ENCODE measurements at regions not wholly inside any gene's neighbourhood (a gene's known extent, or its start where the extent isn't known, plus 50 kb on each side); places are given as distances from the start of the nearest gene placed in this dataset.

DNA sequence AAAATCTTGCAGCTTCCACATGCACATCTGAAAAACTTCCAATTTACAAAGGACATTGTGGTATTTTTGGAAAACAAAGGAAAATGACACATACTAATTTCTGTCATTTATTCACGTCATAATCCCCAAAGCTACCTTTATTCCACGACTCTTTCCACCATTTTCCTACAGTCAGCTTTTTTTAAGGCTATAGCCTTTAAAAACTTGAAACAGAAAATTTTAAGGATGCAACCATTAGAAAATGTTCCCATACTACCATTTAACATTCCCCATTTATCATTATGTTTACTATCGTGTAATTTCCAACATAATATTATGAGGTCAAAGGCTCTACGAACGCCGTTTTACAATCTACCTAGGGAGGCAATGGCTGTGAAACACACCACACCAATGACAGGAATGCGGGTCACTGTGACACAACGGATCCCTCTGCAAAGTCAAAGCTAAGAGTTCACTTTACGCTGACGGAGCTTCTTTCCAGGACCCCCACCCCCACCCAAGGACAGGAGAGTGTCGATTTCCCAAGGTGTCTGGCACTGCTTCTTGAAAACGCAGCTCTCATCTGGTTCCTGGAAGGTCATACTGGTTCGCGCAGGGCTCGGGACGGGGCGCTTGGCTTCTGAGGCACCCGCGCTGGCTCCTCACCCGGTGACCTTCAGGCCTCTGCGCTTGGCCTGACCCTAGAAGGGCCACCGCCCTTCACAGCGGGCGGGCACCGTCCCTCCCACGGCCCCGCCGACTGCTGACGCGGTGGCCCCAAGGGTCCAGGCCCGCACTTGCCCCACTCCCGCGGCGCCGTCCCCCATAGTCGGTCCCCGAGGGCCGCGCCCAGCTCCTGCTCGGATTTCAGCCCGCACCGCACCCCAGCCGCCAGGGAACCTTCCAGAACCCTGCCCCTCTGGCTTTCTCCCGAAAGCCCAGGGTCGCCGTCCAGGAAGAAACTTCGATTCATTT is 50.5 kb upstream of the ATF3 start:
- DNase-seq (ENCODE audit: low read depth, low spot score): no peak

DNA sequence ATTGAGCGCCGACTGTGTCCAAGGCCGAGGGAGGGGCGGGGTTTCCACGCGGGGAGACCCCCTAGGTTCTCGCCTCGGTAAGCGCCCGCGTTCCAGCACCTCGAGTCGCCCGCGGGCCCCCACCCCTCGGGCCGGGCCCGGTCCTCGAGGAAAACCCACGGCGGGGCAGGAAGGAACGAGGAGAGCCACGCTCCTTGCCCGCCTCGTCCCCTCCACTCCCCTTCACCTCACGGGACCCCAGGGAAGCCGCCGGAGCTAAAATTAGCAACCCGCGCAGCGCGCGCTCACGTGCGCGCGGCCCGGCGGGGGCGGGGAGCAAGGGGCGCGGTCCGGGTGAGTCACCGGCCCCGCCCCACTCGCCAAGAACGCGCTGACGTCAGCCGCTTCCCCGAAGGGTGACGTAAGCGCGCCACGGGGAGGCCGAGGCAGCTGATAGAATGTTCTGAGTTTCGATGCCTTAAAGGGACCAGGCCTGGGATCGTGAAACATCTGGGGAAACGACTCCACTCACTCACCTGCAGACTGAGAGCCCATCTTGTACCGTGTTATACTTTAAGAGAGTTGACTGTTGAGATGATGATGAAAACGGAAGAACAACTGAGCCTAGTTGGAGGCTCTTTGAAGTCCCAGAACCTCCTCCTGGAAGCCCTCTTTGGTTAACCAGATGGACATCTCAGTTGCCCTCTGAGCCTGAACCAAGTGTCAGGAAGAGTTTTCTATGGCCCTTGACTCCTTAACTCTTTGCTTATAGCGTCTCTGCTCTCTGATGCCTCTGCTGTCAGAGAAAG is 49.7 kb upstream of the ATF3 start:
- DNase-seq (ENCODE audit: low read depth, low spot score): peak; percentile 81

All from pulmonary artery endothelial cell (primary cell).